ENCODE measurements at regions not wholly inside any gene's neighbourhood (a gene's known extent, or its start where the extent isn't known, plus 50 kb on each side); places are given as distances from the start of the nearest gene placed in this dataset.

DNA sequence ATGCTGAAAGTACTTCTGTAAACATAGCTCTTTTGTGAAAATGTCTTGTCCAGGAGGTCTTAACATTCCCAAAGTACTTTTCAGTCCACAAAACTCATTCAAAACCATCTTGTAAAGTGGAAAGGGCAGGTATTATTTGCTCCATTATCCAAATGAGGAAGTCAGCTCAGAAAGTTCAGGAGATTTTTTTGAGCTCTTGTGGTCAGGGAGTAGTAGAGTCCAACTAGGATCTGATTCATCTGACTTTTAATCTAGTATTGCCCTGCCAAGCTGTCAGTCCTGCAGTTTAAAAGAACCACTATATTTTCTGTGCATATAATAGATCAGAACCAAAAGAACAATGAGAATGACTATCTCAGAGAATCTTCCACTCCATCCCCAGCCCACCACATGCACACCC, 83.5 kb downstream of the FOXB1 start:
- TF ChIP-seq, protein P1, sequence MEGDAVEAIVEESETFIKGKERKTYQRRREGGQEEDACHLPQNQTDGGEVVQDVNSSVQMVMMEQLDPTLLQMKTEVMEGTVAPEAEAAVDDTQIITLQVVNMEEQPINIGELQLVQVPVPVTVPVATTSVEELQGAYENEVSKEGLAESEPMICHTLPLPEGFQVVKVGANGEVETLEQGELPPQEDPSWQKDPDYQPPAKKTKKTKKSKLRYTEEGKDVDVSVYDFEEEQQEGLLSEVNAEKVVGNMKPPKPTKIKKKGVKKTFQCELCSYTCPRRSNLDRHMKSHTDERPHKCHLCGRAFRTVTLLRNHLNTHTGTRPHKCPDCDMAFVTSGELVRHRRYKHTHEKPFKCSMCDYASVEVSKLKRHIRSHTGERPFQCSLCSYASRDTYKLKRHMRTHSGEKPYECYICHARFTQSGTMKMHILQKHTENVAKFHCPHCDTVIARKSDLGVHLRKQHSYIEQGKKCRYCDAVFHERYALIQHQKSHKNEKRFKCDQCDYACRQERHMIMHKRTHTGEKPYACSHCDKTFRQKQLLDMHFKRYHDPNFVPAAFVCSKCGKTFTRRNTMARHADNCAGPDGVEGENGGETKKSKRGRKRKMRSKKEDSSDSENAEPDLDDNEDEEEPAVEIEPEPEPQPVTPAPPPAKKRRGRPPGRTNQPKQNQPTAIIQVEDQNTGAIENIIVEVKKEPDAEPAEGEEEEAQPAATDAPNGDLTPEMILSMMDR (IDR thresholded peaks at IDR 0.05; ENCODE audit: low read length), result no peak
- no peak for TF ChIP-seq EZH2 (optimal IDR thresholded peaks at IDR 0.05; ENCODE audit: low read depth, low read length)
- TF ChIP-seq EZH2phosphoT487 (IDR thresholded peaks at IDR 0.05; ENCODE audit: low read length), result no peak

Measured in MM.1S (cell line).